AG20443 (cell line): ENCODE measurements at regions not wholly inside any gene's neighbourhood (a gene's known extent, or its start where the extent isn't known, plus 50 kb on each side); places are given as distances from the start of the nearest gene placed in this dataset.

Experiments
- DNase-seq: peaks from one replicate; pipeline ENCODE4 v3.0.0; 2012; ENCODE audit warnings: low spot score, mixed read lengths

GRCh38 chr15:31473385-31474058 is 146.9 kb downstream of the KLF13 start:
- DNase-seq, result no peak

GRCh38 chr15:31474059-31474868 is 147.6 kb downstream of the KLF13 start:
- no peak for DNase-seq

DNA sequence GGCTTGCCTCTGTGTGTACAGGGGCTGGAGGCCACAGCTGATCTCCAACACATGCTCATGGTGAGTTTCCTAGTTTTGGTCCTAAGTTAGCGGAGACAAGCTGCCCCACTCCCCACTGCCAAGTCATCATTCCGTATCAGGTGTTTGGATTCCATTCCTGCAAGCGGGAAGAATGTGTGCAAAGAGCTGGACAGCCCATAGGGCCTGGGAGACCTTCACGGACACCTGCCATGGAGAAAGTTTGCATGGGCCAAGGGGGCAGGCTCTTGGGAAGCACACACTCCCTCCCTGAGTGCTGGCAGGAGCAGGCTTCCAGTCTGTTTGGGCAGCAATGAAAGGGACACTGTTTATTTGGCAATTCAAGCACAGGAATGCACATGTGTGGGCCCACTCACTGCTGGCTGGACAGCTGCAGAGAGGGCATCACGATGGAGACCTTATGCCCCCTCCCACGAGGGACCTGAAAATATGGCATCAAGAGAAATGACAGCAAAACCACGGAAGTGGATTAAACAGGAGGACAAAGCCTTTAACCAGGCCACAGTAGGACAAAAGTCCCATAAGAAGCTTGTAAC is 149.7 kb downstream of the KLF13 start:
- no peak for DNase-seq

GRCh38 chr15:31476866-31477265 is 150.2 kb downstream of the KLF13 start:
- no peak for DNase-seq

DNA sequence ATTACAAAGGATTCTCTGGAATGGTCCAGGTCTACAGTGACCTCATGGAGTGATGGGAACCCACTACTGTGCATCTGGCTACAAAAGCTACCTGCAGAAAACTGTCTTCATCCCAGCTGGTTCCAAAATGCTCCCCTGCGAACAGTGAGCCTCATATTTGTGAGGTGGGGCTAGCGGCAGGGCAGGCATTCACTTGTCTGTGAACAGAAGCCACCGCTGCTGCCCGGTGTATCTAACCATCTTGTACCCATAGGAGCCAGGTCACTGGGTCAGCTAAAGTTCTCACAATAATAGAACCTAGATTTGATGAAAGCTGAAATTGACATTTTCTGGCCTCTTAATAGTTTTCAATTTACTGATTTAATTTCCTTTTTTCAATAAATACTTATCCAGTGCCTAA is 150.7 kb downstream of the KLF13 start:
- DNase-seq, result no peak

- no peak for DNase-seq
Measured at GRCh38 chr15:31477851-31478701, 151.4 kb downstream of the KLF13 start.

GRCh38 chr15:31478702-31479221 is 152.1 kb downstream of the KLF13 start:
- DNase-seq, result no peak

GRCh38 chr15:31480356-31481025 is 153.9 kb downstream of the KLF13 start:
- DNase-seq, result no peak

GRCh38 chr15:31481142-31481541 is 154.5 kb downstream of the KLF13 start:
- DNase-seq, result no peak

DNA sequence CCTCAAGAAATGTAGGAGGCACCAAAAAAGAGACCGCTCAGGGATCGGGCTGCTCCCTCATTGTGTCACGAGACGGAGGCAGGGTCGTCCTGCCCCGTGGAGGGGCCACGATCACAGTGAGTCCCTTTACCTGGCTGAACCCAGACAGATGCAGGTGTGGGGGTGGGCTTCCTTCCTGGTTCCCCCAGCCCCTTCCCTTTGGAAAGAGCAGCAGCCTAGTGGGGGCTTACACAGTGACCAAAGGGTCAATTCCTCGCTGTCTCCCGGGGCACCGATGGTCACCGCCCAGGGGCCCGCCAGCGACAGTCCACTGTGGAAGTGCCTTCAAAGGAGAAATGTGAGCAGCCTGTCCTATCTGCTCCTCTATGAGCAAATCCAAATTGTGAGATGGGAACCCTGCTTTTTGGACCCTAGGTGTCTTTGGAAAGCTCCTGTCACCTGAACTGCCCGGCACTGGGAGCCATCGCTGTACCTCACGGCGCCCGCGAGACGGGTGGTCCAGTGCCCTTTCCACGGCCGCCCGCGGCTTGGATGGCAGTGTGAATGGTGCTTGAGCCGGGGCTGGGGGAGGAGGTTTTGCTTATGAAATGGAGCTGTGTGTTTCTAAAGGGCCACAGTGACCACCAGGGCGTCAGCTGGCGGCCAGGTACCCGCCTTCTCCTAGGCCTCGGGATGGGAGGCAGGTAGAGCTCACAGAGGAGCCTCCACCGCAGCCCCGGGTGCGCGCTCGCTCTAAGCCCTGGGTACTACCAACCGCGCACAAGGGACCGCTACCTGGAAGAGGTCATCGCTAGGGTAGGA is 155.7 kb downstream of the KLF13 start:
- no peak for DNase-seq

GRCh38 chr15:31483053-31483985 is 156.7 kb downstream of the KLF13 start:
- peak; percentile 32 for DNase-seq

- DNase-seq, result no peak
Measured at GRCh38 chr15:31483986-31484951, 157.6 kb downstream of the KLF13 start.

DNA sequence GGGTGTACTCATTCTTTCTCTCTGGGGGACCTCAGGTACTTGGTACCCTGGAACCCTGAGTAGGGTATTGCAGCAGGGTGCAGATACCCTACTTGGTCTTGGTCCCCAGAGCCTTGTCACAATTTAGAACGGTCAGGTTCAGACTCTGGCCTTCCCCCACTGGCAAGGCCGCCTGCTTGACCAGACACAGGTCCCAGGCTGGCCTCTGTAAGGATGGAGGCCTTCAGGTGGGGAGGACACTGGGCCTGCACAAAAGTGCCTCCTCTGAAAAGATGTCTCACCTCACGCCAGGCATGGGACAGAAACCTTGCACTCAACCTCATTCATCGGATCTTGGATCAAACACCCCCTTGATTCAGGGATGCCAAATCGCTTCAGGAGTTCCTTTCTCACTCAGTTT is 158.4 kb downstream of the KLF13 start:
- DNase-seq, result no peak

- no peak for DNase-seq
Measured at GRCh38 chr15:31485431-31485830, 158.8 kb downstream of the KLF13 start.

- DNase-seq, result no peak
Measured at GRCh38 chr15:31485911-31486461, 159.4 kb downstream of the KLF13 start.

- no peak for DNase-seq
Measured at GRCh38 chr15:31486506-31486905, 159.9 kb downstream of the KLF13 start.

- no peak for DNase-seq
Measured at GRCh38 chr15:31486906-31487695, 160.5 kb downstream of the KLF13 start.
